ENCODE measurements at regions not wholly inside any gene's neighbourhood (a gene's known extent, or its start where the extent isn't known, plus 50 kb on each side); places are given as distances from the start of the nearest gene placed in this dataset.

DNA sequence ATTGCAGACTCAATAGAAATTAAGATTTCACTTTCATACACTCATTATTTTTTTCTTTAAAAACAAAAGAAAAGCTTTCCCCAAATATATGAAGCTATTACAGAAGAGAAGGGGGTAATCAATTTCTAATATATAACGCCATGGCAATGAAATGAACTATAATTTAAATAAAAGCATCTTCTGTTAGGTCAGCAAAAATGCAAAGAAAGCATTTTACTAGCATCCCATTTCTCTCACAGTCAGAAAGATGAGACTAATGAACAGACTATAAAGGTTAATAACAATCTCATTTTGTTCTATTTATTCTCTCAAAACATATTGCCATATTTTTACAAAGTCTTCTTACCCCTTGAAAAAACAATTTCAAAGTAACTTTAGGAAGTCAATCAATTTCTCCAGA lies 89.0 kb downstream of the TRIML1 start:
- TF ChIP-seq POLR2AphosphoS5 (IDR thresholded peaks at IDR 0.05; ENCODE audit: low read depth, low read length) (no peak), TCF7L2 (IDR thresholded peaks at IDR 0.05; ENCODE audit: borderline replicate concordance, extremely low read depth, insufficient read depth, insufficient read length) (no peak), ZNF274 (IDR thresholded peaks at IDR 0.05; ENCODE audit: low read depth, low read length) (no peak), RAD21 (IDR thresholded peaks at IDR 0.05; ENCODE audit: low read depth) (no peak), POLR2A (IDR thresholded peaks at IDR 0.05; ENCODE audit: borderline replicate concordance, extremely low read depth, insufficient read depth, insufficient read length) (no peak), CEBPB (IDR thresholded peaks at IDR 0.05; ENCODE audit: low read depth) (no peak), SP1 (IDR thresholded peaks at IDR 0.05; ENCODE audit: low read depth) (no peak), EZH2phosphoT487 (IDR thresholded peaks at IDR 0.05; ENCODE audit: borderline replicate concordance) (no peak), CBX3 (IDR thresholded peaks at IDR 0.05; ENCODE audit: low read depth) (no peak), ZFX (IDR thresholded peaks at IDR 0.05) (no peak), YY1 (IDR thresholded peaks at IDR 0.05; ENCODE audit: extremely low read depth, insufficient replicate concordance, low read depth, low read length) (no peak), SIN3A (IDR thresholded peaks at IDR 0.05; ENCODE audit: low read depth) (no peak)
- TF ChIP-seq, protein P1, sequence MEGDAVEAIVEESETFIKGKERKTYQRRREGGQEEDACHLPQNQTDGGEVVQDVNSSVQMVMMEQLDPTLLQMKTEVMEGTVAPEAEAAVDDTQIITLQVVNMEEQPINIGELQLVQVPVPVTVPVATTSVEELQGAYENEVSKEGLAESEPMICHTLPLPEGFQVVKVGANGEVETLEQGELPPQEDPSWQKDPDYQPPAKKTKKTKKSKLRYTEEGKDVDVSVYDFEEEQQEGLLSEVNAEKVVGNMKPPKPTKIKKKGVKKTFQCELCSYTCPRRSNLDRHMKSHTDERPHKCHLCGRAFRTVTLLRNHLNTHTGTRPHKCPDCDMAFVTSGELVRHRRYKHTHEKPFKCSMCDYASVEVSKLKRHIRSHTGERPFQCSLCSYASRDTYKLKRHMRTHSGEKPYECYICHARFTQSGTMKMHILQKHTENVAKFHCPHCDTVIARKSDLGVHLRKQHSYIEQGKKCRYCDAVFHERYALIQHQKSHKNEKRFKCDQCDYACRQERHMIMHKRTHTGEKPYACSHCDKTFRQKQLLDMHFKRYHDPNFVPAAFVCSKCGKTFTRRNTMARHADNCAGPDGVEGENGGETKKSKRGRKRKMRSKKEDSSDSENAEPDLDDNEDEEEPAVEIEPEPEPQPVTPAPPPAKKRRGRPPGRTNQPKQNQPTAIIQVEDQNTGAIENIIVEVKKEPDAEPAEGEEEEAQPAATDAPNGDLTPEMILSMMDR (IDR thresholded peaks at IDR 0.05 in 2 of 3, conservative IDR thresholded peaks at IDR 0.05 in 1 of 3; ENCODE audit: borderline replicate concordance in 1 of 3, insufficient read depth in 1 of 3, low read depth in 2 of 3, low read length in 2 of 3): no peak
- TF ChIP-seq, protein P2, sequence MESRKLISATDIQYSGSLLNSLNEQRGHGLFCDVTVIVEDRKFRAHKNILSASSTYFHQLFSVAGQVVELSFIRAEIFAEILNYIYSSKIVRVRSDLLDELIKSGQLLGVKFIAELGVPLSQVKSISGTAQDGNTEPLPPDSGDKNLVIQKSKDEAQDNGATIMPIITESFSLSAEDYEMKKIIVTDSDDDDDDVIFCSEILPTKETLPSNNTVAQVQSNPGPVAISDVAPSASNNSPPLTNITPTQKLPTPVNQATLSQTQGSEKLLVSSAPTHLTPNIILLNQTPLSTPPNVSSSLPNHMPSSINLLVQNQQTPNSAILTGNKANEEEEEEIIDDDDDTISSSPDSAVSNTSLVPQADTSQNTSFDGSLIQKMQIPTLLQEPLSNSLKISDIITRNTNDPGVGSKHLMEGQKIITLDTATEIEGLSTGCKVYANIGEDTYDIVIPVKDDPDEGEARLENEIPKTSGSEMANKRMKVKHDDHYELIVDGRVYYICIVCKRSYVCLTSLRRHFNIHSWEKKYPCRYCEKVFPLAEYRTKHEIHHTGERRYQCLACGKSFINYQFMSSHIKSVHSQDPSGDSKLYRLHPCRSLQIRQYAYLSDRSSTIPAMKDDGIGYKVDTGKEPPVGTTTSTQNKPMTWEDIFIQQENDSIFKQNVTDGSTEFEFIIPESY (IDR thresholded peaks at IDR 0.05; ENCODE audit: extremely low read depth, insufficient replicate concordance, low read length): no peak
